H1 (cell line): ENCODE measurements at regions not wholly inside any gene's neighbourhood (a gene's known extent, or its start where the extent isn't known, plus 50 kb on each side); places are given as distances from the start of the nearest gene placed in this dataset.
A peak's percentile ranks its signal among the peaks of the same experiment; 100 is the strongest.

Experiments
- CTCF ChIA-PET: fragments of 300-600 bp; sonication (Branson Sonifier 250); formaldehyde crosslinking; loops from one replicate; lab custom pipeline; 2021; ENCODE audit not compliant: partially characterized antibody; lab: Charles Lee
- POLR2A ChIA-PET: fragments of 300-600 bp; sonication (Branson Sonifier 250); formaldehyde crosslinking; loops from one replicate; lab custom pipeline; 2021; ENCODE audit warnings: inconsistent platforms; ENCODE audit not compliant: partially characterized antibody; lab: Charles Lee
- DNase-seq, 2 experiments: peaks; one replicate each; pipeline versions ENCODE4 v3.0.0 to v3.0.0-alpha.2; 2010 to 2022; ENCODE audit warnings: low spot score in 2 of 2, low read depth in 1 of 2, mixed read lengths in 1 of 2
- FAIRE-seq: peaks from 2 replicates; lab custom pipeline; 2011; peaks lifted over from hg19 to GRCh38; lab: Jason Lieb, UNC
- H2AFZ ChIP-seq: 2 replicates; pipeline ENCODE4 v1.8.1; 2012; ENCODE audit warnings: low read length, inconsistent platforms
- H2AK5ac ChIP-seq: 2 replicates; pipeline ENCODE4 v1.6.1; 2013; ENCODE audit warnings: low read depth, low read length
- H2BK120ac ChIP-seq: replicated peaks from 2 replicates; pipeline ENCODE3; 2013; ENCODE audit warnings: low read depth, low read length, inconsistent platforms
- H2BK12ac ChIP-seq: 2 replicates; pipeline ENCODE4 v1.6.1; 2013; ENCODE audit warnings: low read depth, low read length
- H2BK15ac ChIP-seq: 2 replicates; pipeline ENCODE4 v1.6.1; 2013; ENCODE audit warnings: low read length
- H2BK20ac ChIP-seq: 2 replicates; pipeline ENCODE4 v1.6.1; 2013; ENCODE audit warnings: low read length
- H2BK5ac ChIP-seq: 2 replicates; pipeline ENCODE4 v1.6.1; 2013; ENCODE audit warnings: low read depth, low read length
- H3K14ac ChIP-seq: 2 replicates; pipeline ENCODE4 v1.6.1; 2013; ENCODE audit warnings: inconsistent platforms; ENCODE audit not compliant: insufficient read length
- H3K18ac ChIP-seq: 2 replicates; pipeline ENCODE4 v1.6.1; 2013; ENCODE audit warnings: low read length; ENCODE audit errors: extremely low read depth
- H3K23ac ChIP-seq: 2 replicates; pipeline ENCODE4 v1.6.1; 2013; ENCODE audit warnings: inconsistent platforms; ENCODE audit not compliant: insufficient read length
- H3K23me2 ChIP-seq: 2 replicates; pipeline ENCODE4 v1.6.1; 2013; ENCODE audit warnings: low read depth, low read length
- H3K27ac ChIP-seq: 2 replicates; pipeline ENCODE4 v1.6.1; 2011; ENCODE audit warnings: low read depth, low read length, inconsistent platforms
- H3K27me3 ChIP-seq, 4 experiments: replicated peaks in 1 of 4; 1 replicate in 1 of 4; 2 replicates in 3 of 4; pipeline versions ENCODE4 v1.6.1 to v1.8.1; 2011 to 2013; ENCODE audit warnings: low read length in 3 of 4, mild to moderate bottlenecking in 3 of 4, inconsistent platforms in 2 of 4, mixed read lengths in 2 of 4, moderate library complexity in 1 of 4; ENCODE audit not compliant: control insufficient read depth in 3 of 4, insufficient read depth in 3 of 4; ENCODE audit errors: extremely low read depth in 1 of 4
- H3K36me3 ChIP-seq, 4 experiments: 2 replicates each; pipeline versions ENCODE4 v1.6.1 to v1.8.1; 2011 to 2013; ENCODE audit warnings: mild to moderate bottlenecking in 4 of 4, low read length in 3 of 4, moderate library complexity in 2 of 4, control low read depth in 1 of 4, inconsistent platforms in 1 of 4; ENCODE audit not compliant: insufficient read depth in 4 of 4, control insufficient read depth in 2 of 4
- H3K4ac ChIP-seq: replicated peaks from 2 replicates; pipeline ENCODE3; 2013; ENCODE audit warnings: low read length, low read depth, mixed read lengths, inconsistent platforms; ENCODE audit not compliant: insufficient read length
- H3K4me1 ChIP-seq, 4 experiments: replicated peaks in 1 of 4; 1 replicate in 1 of 4; 2 replicates in 3 of 4; pipeline versions ENCODE4 v1.6.1 to v1.8.1; 2011 to 2013; ENCODE audit warnings: low read length in 3 of 4, inconsistent platforms in 2 of 4, mixed read lengths in 1 of 4; ENCODE audit not compliant: insufficient read depth in 4 of 4, control insufficient read depth in 3 of 4
- H3K4me2 ChIP-seq, 2 experiments: 2 replicates each; pipeline versions ENCODE4 v1.6.1 to v1.8.1; 2011 to 2013; ENCODE audit warnings: low read depth in 2 of 2, low read length in 2 of 2, control low read depth in 1 of 2, inconsistent platforms in 1 of 2, mild to moderate bottlenecking in 1 of 2; ENCODE audit not compliant: insufficient read depth in 1 of 2
- H3K4me3 ChIP-seq, 4 experiments: fragments of 200-600, 300-600 bp in 1 of 4; sonication (generic), shearing (Covaris generic), sonication (Bioruptor Twin) in 1 of 4; 2 replicates each; pipeline versions ENCODE4 v1.5.1 to v1.8.1; 2011 to 2016; ENCODE audit warnings: low read length in 4 of 4, low read depth in 3 of 4, control low read depth in 2 of 4, inconsistent platforms in 2 of 4, mild to moderate bottlenecking in 2 of 4, mixed read lengths in 1 of 4, moderate library complexity in 1 of 4; ENCODE audit not compliant: insufficient read depth in 2 of 4; ENCODE audit errors: extremely low read depth in 1 of 4
- H3K56ac ChIP-seq: replicated peaks from 2 replicates; pipeline ENCODE3; 2013; ENCODE audit warnings: low read depth, mild to moderate bottlenecking, mixed read lengths, low read length, inconsistent platforms; ENCODE audit not compliant: insufficient read length
- H3K79me1 ChIP-seq: 2 replicates; pipeline ENCODE4 v1.6.1; 2013; ENCODE audit warnings: low read depth, low read length, control low read depth
- H3K79me2 ChIP-seq, 2 experiments: 2 replicates each; pipeline versions ENCODE4 v1.6.1 to v1.8.1; 2012 to 2013; ENCODE audit warnings: low read length in 2 of 2, mild to moderate bottlenecking in 2 of 2, inconsistent platforms in 1 of 2; ENCODE audit not compliant: insufficient read depth in 2 of 2, control insufficient read depth in 1 of 2
- H3K9ac ChIP-seq, 4 experiments: replicated peaks in 1 of 4; 1 replicate in 1 of 4; 2 replicates in 3 of 4; pipeline versions ENCODE4 v1.6.1 to v1.8.1; 2011 to 2013; ENCODE audit warnings: low read depth in 3 of 4, low read length in 3 of 4, control low read depth in 2 of 4, mild to moderate bottlenecking in 2 of 4, moderate library complexity in 2 of 4, inconsistent platforms in 1 of 4; ENCODE audit errors: extremely low read depth in 1 of 4
- H3K9me3 ChIP-seq, 2 experiments: 2 replicates each; pipeline versions ENCODE4 v1.6.1 to v1.8.1; 2012 to 2013; ENCODE audit warnings: mild to moderate bottlenecking in 2 of 2, moderate library complexity in 2 of 2, control low read depth in 1 of 2, inconsistent platforms in 1 of 2, low read depth in 1 of 2, low read length in 1 of 2, mixed read lengths in 1 of 2; ENCODE audit not compliant: insufficient read depth in 2 of 2
- H4K20me1 ChIP-seq, 2 experiments: replicated peaks in 1 of 2; 2 replicates each; pipeline versions ENCODE3 to v1.8.1; 2011 to 2013; ENCODE audit warnings: inconsistent platforms in 2 of 2, low read length in 2 of 2, mild to moderate bottlenecking in 1 of 2; ENCODE audit not compliant: insufficient read depth in 2 of 2, control insufficient read depth in 1 of 2
- H4K5ac ChIP-seq: 2 replicates; pipeline ENCODE4 v1.6.1; 2013; ENCODE audit warnings: low read length, low read depth, mixed read lengths, inconsistent platforms; ENCODE audit not compliant: insufficient read length
- H4K8ac ChIP-seq: 2 replicates; pipeline ENCODE4 v1.8.0; 2013; ENCODE audit warnings: mild to moderate bottlenecking, moderate library complexity, low read length, inconsistent platforms; ENCODE audit not compliant: insufficient read depth; ENCODE audit errors: extremely low read depth
- H4K91ac ChIP-seq: replicated peaks from 2 replicates; pipeline ENCODE3; 2013; ENCODE audit warnings: low read length, mixed read lengths, inconsistent platforms; ENCODE audit not compliant: insufficient read length
- CHD1 ChIP-seq: IDR thresholded peaks from 2 replicates; pipeline ENCODE4 v1.6.1; 2012; ENCODE audit warnings: low read depth, low read length, improper control_type of control experiment
- HDAC2 ChIP-seq, 2 experiments: fragments of 300-600 bp in 1 of 2; sonication (generic) in 1 of 2; IDR thresholded peaks; 2 replicates each; pipeline ENCODE4 v1.6.1; 2011 to 2012; ENCODE audit warnings: low read depth in 2 of 2, low read length in 2 of 2, mild to moderate bottlenecking in 2 of 2, moderate library complexity in 2 of 2, borderline replicate concordance in 1 of 2, inconsistent platforms in 1 of 2
- MAFK ChIP-seq: IDR thresholded peaks from 2 replicates; pipeline ENCODE4 v1.6.1; 2012; ENCODE audit warnings: low read depth, mild to moderate bottlenecking, improper control_type of control experiment, low read length
- POLR2AphosphoS5 ChIP-seq: IDR thresholded peaks from 2 replicates; pipeline ENCODE4 v1.6.1; 2011; ENCODE audit warnings: low read depth, low read length
- RNF2 ChIP-seq: fragments of 200-900, 300-1000 bp; sonication (generic); IDR thresholded peaks from 2 replicates; pipeline ENCODE4 v1.7.1; 2016; ENCODE audit warnings: borderline replicate concordance, low read depth, mild to moderate bottlenecking, antibody characterized with exemption, low read length; ENCODE audit not compliant: poor library complexity, severe bottlenecking; ENCODE audit errors: missing control alignments
- SP4 ChIP-seq: IDR thresholded peaks from 2 replicates; pipeline ENCODE4 v1.6.1; 2012; ENCODE audit warnings: low read length, inconsistent platforms
- TF ChIP-seq, protein P1 (sequence below): IDR thresholded peaks from 2 replicates; pipeline ENCODE4 v1.6.1; 2011; ENCODE audit warnings: low read length, improper control_type of control experiment
- TF ChIP-seq, protein P2 (sequence below): IDR thresholded peaks from 2 replicates; pipeline ENCODE4 v1.6.1; 2012; ENCODE audit warnings: inconsistent platforms

DNA sequence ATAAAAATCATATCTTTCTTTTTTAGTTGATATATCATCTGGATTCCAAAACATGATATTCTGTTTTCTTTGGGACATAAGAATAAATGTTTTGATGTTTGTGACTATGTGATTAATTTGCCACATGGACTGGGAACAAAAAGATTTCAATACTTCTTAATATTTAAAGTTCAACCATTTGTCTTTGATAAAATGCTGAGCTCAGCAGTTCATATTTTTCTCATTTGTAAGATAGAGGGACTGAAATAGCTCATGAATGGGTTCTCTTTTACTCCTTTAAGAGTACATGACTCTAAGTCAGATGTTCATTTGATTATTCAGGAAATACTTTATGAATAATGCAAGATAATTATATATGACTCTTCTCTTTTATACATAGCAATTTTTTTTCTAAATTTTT, 205.9 kb upstream of the FAM47A start:
- Histone ChIP-seq H3K4me1 (no peaks in the 10 kb centered on the region), H3K9ac (no peak overlapping the region)
- no peak for TF ChIP-seq POLR2AphosphoS5
- TF ChIP-seq, protein P1, sequence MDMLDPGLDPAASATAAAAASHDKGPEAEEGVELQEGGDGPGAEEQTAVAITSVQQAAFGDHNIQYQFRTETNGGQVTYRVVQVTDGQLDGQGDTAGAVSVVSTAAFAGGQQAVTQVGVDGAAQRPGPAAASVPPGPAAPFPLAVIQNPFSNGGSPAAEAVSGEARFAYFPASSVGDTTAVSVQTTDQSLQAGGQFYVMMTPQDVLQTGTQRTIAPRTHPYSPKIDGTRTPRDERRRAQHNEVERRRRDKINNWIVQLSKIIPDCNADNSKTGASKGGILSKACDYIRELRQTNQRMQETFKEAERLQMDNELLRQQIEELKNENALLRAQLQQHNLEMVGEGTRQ, result no peak
- no peak for TF ChIP-seq CHD1
- peak; percentile 91 for TF ChIP-seq MAFK
- TF ChIP-seq, protein P2, sequence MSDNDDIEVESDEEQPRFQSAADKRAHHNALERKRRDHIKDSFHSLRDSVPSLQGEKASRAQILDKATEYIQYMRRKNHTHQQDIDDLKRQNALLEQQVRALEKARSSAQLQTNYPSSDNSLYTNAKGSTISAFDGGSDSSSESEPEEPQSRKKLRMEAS, result no peak
- TF ChIP-seq RNF2, result no peak
- TF ChIP-seq SP4, result no peak
- no peak for TF ChIP-seq HDAC2 (IDR thresholded peaks at IDR 0.05; ENCODE audit: borderline replicate concordance in 1 of 2, low read depth in 2 of 2, low read length in 2 of 2)
- TF ChIP-seq, all 59 proteins: peak for 1
- Histone ChIP-seq H3K79me2 (no peaks in the 10 kb centered on the region), H2BK20ac (no peak overlapping the region), H3K27me3 (no peaks in the 10 kb centered on the region), H2AFZ (no peak overlapping the region), H3K14ac (no peak overlapping the region), H3K56ac (no peak overlapping the region), H4K8ac (no peak overlapping the region), H4K5ac (no peak overlapping the region), H2BK15ac (no peak overlapping the region), H3K36me3 (no peaks in the 10 kb centered on the region), H4K20me1 (no peaks in the 10 kb centered on the region), H3K9me3 (no peaks in the 10 kb centered on the region), H2BK12ac (no peak overlapping the region), H2BK5ac (no peak overlapping the region), H3K23me2 (no peaks in the 10 kb centered on the region), H2BK120ac (no peak overlapping the region), H4K91ac (no peak overlapping the region), H2AK5ac (no peak overlapping the region), H3K4me3 (no peak overlapping the region), H3K4me2 (no peak overlapping the region), H3K18ac (no peak overlapping the region), H3K27ac (no peak overlapping the region), H3K23ac (no peak overlapping the region), H3K4ac (no peak overlapping the region), H3K79me1 (no peaks in the 10 kb centered on the region)
- CTCF ChIA-PET, result no interaction called here
- FAIRE-seq (no peak), DNase-seq (no peak)
- POLR2A ChIA-PET, result no interaction called here
